SK-N-SH treated with all-trans-retinoic acid at 6 μM for 48 hours (cell line): ENCODE measurements at regions not wholly inside any gene's neighbourhood (a gene's known extent, or its start where the extent isn't known, plus 50 kb on each side); places are given as distances from the start of the nearest gene placed in this dataset.

Experiments
- ESRRG ChIP-seq: fragments of 250-450 bp; sonication (Bioruptor Pico); IDR thresholded peaks from 2 replicates; pipeline ENCODE4 v1.6.1; 2021; ENCODE audit warnings: mild to moderate bottlenecking
- TOX ChIP-seq: fragments of 250-450 bp; sonication (Bioruptor Pico); IDR thresholded peaks from 2 replicates; pipeline ENCODE4 v1.8.0; 2021; ENCODE audit warnings: mild to moderate bottlenecking, moderate library complexity, borderline replicate concordance
- ZNF565 ChIP-seq: fragments of 450-650 bp; formaldehyde crosslinking; conservative IDR thresholded peaks from 2 replicates; pipeline ENCODE4 v1.5.0; 2020; ENCODE audit warnings: low read depth, mild to moderate bottlenecking, moderate library complexity
- TF ChIP-seq, protein P1 (sequence below): fragments of 250-450 bp; sonication (Bioruptor Pico); IDR thresholded peaks from 2 replicates; pipeline ENCODE4 v1.8.0; 2020; ENCODE audit warnings: mild to moderate bottlenecking, moderate library complexity, borderline replicate concordance
- TF ChIP-seq, protein P2 (sequence below): fragments of 250-450 bp; sonication (Bioruptor Pico); IDR thresholded peaks from 2 replicates; pipeline ENCODE4 v1.5.1; 2020; ENCODE audit warnings: low read depth, mild to moderate bottlenecking, moderate library complexity
- TF ChIP-seq, protein P3 (sequence below): fragments of 250-450 bp; sonication (Bioruptor Pico); IDR thresholded peaks from 2 replicates; pipeline ENCODE4 v1.5.1; 2021; ENCODE audit warnings: mild to moderate bottlenecking, moderate library complexity

DNA sequence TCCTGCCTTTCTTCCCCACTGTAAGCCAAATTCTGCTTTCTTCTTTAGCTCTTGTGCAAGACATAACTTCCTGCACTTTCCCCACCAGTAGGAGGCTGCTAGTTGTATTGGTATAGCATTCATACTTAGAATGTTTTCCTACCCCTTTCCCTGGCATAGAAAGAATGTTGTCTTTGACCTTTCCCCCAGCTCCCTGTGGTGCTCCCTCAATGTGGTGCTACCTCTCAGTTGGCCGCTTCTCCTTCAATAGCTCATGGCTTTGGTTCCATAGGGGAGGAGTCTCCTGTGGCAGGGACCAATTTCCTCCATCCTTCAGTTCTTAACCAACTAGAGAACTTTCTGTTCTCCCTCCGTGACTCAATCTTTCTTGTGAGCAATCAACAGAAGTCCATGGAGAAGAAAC lies 67.5 kb upstream of the AKAP13 start:
- no peak for TF ChIP-seq ZNF565 (CRISPR knock-in tag)
- TF ChIP-seq, protein P1, sequence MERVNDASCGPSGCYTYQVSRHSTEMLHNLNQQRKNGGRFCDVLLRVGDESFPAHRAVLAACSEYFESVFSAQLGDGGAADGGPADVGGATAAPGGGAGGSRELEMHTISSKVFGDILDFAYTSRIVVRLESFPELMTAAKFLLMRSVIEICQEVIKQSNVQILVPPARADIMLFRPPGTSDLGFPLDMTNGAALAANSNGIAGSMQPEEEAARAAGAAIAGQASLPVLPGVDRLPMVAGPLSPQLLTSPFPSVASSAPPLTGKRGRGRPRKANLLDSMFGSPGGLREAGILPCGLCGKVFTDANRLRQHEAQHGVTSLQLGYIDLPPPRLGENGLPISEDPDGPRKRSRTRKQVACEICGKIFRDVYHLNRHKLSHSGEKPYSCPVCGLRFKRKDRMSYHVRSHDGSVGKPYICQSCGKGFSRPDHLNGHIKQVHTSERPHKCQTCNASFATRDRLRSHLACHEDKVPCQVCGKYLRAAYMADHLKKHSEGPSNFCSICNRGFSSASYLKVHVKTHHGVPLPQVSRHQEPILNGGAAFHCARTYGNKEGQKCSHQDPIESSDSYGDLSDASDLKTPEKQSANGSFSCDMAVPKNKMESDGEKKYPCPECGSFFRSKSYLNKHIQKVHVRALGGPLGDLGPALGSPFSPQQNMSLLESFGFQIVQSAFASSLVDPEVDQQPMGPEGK (CRISPR knock-in tag): no peak
- TF ChIP-seq, protein P2, sequence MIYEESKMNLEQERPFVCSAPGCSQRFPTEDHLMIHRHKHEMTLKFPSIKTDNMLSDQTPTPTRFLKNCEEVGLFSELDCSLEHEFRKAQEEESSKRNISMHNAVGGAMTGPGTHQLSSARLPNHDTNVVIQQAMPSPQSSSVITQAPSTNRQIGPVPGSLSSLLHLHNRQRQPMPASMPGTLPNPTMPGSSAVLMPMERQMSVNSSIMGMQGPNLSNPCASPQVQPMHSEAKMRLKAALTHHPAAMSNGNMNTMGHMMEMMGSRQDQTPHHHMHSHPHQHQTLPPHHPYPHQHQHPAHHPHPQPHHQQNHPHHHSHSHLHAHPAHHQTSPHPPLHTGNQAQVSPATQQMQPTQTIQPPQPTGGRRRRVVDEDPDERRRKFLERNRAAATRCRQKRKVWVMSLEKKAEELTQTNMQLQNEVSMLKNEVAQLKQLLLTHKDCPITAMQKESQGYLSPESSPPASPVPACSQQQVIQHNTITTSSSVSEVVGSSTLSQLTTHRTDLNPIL (CRISPR knock-in tag): no peak
- TF ChIP-seq TOX: no peak
- no peak for TF ChIP-seq ESRRG (CRISPR knock-in tag)
- TF ChIP-seq, protein P3, sequence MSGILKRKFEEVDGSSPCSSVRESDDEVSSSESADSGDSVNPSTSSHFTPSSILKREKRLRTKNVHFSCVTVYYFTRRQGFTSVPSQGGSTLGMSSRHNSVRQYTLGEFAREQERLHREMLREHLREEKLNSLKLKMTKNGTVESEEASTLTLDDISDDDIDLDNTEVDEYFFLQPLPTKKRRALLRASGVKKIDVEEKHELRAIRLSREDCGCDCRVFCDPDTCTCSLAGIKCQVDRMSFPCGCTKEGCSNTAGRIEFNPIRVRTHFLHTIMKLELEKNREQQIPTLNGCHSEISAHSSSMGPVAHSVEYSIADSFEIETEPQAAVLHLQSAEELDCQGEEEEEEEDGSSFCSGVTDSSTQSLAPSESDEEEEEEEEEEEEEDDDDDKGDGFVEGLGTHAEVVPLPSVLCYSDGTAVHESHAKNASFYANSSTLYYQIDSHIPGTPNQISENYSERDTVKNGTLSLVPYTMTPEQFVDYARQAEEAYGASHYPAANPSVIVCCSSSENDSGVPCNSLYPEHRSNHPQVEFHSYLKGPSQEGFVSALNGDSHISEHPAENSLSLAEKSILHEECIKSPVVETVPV (CRISPR knock-in tag): no peak
